PC-3 (cell line): ENCODE measurements at regions not wholly inside any gene's neighbourhood (a gene's known extent, or its start where the extent isn't known, plus 50 kb on each side); places are given as distances from the start of the nearest gene placed in this dataset.
"Not testable (repeated sequence)": the region's sequence is repeated elsewhere in the genome, so short reads cannot be mapped to it uniquely, and the experiment has no call there.

ENCODE experiments used
- ATAC-seq: fragments of 200-7000 bp; cut with Tn5 transposase; 2 replicates; pipeline ENCODE4 v1.9.1; 2020; ENCODE audit warnings: mild to moderate bottlenecking, moderate library complexity
- BruUV-seq: library from RNA; stranded (reverse); fragments of 400-500 nt; replicated peaks from 2 replicates; lab custom pipeline; 2021; lab: Mats Ljungman, UMichigan
- CTCF ChIA-PET: fragments of 300-600 bp; sonication (Branson Sonifier 250); formaldehyde crosslinking; loops from one replicate; lab custom pipeline; 2022; ENCODE audit warnings: antibody characterized with exemption; lab: Charles Lee
- POLR2A ChIA-PET: fragments of 300-600 bp; sonication (Branson Sonifier 250); formaldehyde crosslinking; loops from one replicate; lab custom pipeline; 2022; ENCODE audit warnings: antibody characterized with exemption; ENCODE audit not compliant: unreplicated experiment; lab: Charles Lee
- DNase-seq: peaks from one replicate; pipeline ENCODE4 v3.0.0-alpha.2; 2015
- H2AFZ ChIP-seq: fragments of 300-600 bp; sonication (generic); 2 replicates; pipeline ENCODE4 v1.6.0; 2016; ENCODE audit warnings: antibody characterized with exemption, low read length
- H3F3A ChIP-seq: fragments of 300-600 bp; sonication (generic); one replicate; pipeline ENCODE4 v1.6.0; 2017; ENCODE audit warnings: antibody characterized with exemption, low read length, control low read depth, mild to moderate bottlenecking; ENCODE audit not compliant: unreplicated experiment
- H3K27ac ChIP-seq: fragments of 300-600 bp; sonication (generic); 2 replicates; pipeline ENCODE4 v1.5.1; 2016; ENCODE audit warnings: mild to moderate bottlenecking, low read length
- H3K27me3 ChIP-seq: fragments of 300-600 bp; sonication (generic); 2 replicates; pipeline ENCODE4 v1.6.1; 2016; ENCODE audit warnings: low read length, mixed read lengths
- H3K36me3 ChIP-seq: fragments of 300-600 bp; sonication (generic); 2 replicates; pipeline ENCODE4 v1.6.1; 2016; ENCODE audit warnings: low read depth, mixed run types, low read length, mixed read lengths
- H3K4me1 ChIP-seq: fragments of 300-600 bp; sonication (generic); 2 replicates; pipeline ENCODE4 v1.5.1; 2016; ENCODE audit warnings: low read length; ENCODE audit not compliant: insufficient read depth
- H3K4me2 ChIP-seq: fragments of 300-600 bp; sonication (generic); 2 replicates; pipeline ENCODE4 v1.6.0; 2016; ENCODE audit warnings: low read length
- H3K4me3 ChIP-seq: fragments of 300-600 bp; sonication (generic); 2 replicates; pipeline ENCODE4 v1.5.1; 2016; ENCODE audit warnings: mild to moderate bottlenecking, low read length, mixed read lengths
- H3K79me2 ChIP-seq: fragments of 300-600 bp; sonication (generic); 2 replicates; pipeline ENCODE4 v1.6.1; 2017; ENCODE audit warnings: low read length, mixed read lengths
- H3K9ac ChIP-seq: fragments of 300-600 bp; sonication (generic); 2 replicates; pipeline ENCODE4 v1.6.0; 2016; ENCODE audit warnings: mild to moderate bottlenecking, low read length
- H3K9me2 ChIP-seq: fragments of 300-600 bp; sonication (generic); replicated peaks from 2 replicates; pipeline ENCODE4 v1.6.1; 2016; ENCODE audit warnings: mixed run types, low read length, mixed read lengths
- H3K9me3 ChIP-seq: fragments of 300-600 bp; sonication (generic); 2 replicates; pipeline ENCODE4 v1.6.1; 2016; ENCODE audit warnings: low read length, mixed read lengths
- H4K20me1 ChIP-seq: fragments of 300-600 bp; sonication (generic); 2 replicates; pipeline ENCODE4 v1.6.1; 2016; ENCODE audit warnings: low read length, mixed read lengths
- CTCF ChIP-seq: fragments of 300-600 bp; sonication (generic); conservative IDR thresholded peaks from 2 replicates; pipeline ENCODE4 v1.5.1; 2017; ENCODE audit warnings: antibody characterized with exemption, low read depth, mild to moderate bottlenecking, low read length
- EZH2 ChIP-seq: fragments of 300-600 bp; sonication (generic); IDR thresholded peaks from one replicate; pipeline ENCODE4 v1.6.1; 2017; ENCODE audit warnings: antibody characterized with exemption, mild to moderate bottlenecking, low read length; ENCODE audit not compliant: unreplicated experiment
- EZH2phosphoT487 ChIP-seq: fragments of 300-600 bp; sonication (generic); IDR thresholded peaks from 2 replicates; pipeline ENCODE4 v1.6.1; 2018; ENCODE audit warnings: mild to moderate bottlenecking, antibody characterized with exemption, low read length, borderline replicate concordance
- intact Hi-C: fragments of 100-400 bp; cut with micrococcal nuclease; formaldehyde crosslinking; loops from 2 replicates; pipeline ENCODE4 v1.9.0; 2023

GRCh38 chr10:133013463-133013862 lies 71.1 kb upstream of the CFAP46 start:
- H3K27ac ChIP-seq: no peak overlapping the region
- H3K9me3 ChIP-seq: no peaks in the 10 kb centered on the region
- H3K4me1 ChIP-seq: 0 out of 2 replicates have a peak, but pooled peaks cover 6% of the 10 kb centered on the region
- ChIA-PET CTCF (no interaction called here), POLR2A (no interaction called here)
- ATAC-seq (no peak), DNase-seq (no peak)
- H2AFZ ChIP-seq: no peak overlapping the region
- H4K20me1 ChIP-seq: no peaks in the 10 kb centered on the region
- BruUV-seq: no TSS peak
- no peaks in the 10 kb centered on the region for H3K79me2 ChIP-seq
- H3K4me2 ChIP-seq: no peak overlapping the region
- no peaks in the 10 kb centered on the region for H3K9me2 ChIP-seq
- H3K9ac ChIP-seq: no peak overlapping the region
- H3F3A ChIP-seq: no peaks in the 10 kb centered on the region
- no peaks in the 10 kb centered on the region for H3K27me3 ChIP-seq
- TF ChIP-seq CTCF (no peak), EZH2 (no peak), EZH2phosphoT487 (no peak)
- no peaks in the 10 kb centered on the region for H3K36me3 ChIP-seq
- intact Hi-C loops: no loop called here
- no peak overlapping the region for H3K4me3 ChIP-seq

DNA sequence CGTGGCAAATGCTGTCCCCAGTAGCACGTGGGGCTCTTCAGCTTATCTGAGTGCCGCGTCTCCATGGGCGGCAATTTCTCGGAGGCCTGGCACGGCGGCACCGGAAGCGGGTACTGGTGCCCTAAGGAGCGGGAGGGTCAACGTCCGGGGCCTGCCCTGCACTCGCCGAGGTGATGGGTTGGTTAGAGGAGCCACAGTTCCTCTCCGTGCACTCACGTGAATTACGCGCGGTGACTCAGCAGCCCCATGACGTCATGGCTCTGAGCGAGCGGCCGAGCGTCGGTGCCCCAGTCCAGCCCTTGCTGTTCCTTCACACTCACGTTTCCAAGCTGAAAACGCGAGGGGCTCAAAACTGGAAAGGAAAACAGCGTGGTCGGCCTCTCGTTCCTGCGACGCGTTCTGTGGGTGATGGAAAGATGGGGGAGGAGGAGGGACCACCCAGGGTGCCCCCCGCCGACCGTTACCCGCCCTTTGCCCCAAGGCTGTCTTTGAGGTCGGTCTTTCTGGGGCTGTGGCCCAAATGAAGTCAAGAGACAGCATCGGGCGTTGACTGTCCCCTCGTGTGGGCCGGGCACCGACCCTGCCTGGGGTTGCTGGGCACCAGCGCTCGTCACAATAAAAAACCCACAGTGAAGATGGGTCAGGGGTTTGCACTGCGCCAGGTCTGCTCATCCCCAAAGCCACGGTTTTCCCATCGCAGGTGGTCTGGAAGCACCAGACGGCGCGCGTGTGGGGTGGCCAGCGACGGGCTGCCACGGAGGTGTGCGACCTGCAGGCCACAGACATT lies 70.4 kb upstream of the CFAP46 start:
- 0 out of 2 replicates have a peak, but pooled peaks cover 6% of the 10 kb centered on the region for H3K4me1 ChIP-seq
- no TSS peak for BruUV-seq
- ATAC-seq (no peak), DNase-seq (no peak)
- no peaks in the 10 kb centered on the region for H3K79me2 ChIP-seq
- no peaks in the 10 kb centered on the region for H3F3A ChIP-seq
- no peaks in the 10 kb centered on the region for H3K9me3 ChIP-seq
- H2AFZ ChIP-seq: no peak overlapping the region
- no peak for TF ChIP-seq EZH2phosphoT487
- TF ChIP-seq CTCF: no peak
- no peak for TF ChIP-seq EZH2
- H3K9ac ChIP-seq: no peak overlapping the region
- intact Hi-C loops: no loop called here
- CTCF ChIA-PET: no interaction called here
- H3K9me2 ChIP-seq: no peaks in the 10 kb centered on the region
- no peaks in the 10 kb centered on the region for H3K27me3 ChIP-seq
- POLR2A ChIA-PET: no interaction called here
- no peak overlapping the region for H3K4me3 ChIP-seq
- H3K27ac ChIP-seq: no peak overlapping the region
- no peaks in the 10 kb centered on the region for H3K36me3 ChIP-seq
- H3K4me2 ChIP-seq: no peak overlapping the region
- no peaks in the 10 kb centered on the region for H4K20me1 ChIP-seq

DNA sequence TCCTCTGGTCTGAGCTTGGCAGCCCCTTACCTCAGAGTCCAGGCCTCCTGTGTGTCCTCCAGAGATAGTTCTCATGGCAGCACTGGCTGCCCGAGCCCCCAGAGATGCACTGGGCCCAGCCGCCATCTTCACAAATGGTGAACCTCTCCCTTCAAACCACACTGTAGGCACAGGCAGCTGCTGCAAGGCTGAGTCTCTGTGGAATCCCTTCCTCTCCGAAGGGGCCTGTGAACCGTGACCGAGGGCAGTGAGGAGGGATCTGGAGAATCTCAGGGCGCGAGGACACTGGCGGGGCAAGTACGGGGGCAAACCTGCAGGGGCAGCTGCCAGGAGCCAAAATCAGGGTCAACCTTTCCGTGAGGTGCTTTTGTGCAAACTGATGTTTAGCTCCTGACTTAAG lies 69.5 kb upstream of the CFAP46 start:
- POLR2A ChIA-PET: no interaction called here
- BruUV-seq: no TSS peak
- H4K20me1 ChIP-seq: no peaks in the 10 kb centered on the region
- DNase-seq: no peak
- no peak overlapping the region for H3K4me2 ChIP-seq
- no peaks in the 10 kb centered on the region for H3K9me3 ChIP-seq
- intact Hi-C loops: no loop called here
- TF ChIP-seq EZH2 (no peak), EZH2phosphoT487 (no peak)
- no peak overlapping the region for H3K4me3 ChIP-seq
- H3K79me2 ChIP-seq: no peaks in the 10 kb centered on the region
- no peak overlapping the region for H2AFZ ChIP-seq
- no peaks in the 10 kb centered on the region for H3K27me3 ChIP-seq
- CTCF ChIA-PET: no interaction called here
- no peaks in the 10 kb centered on the region for H3K36me3 ChIP-seq
- 0 out of 2 replicates have a peak, but pooled peaks cover 6% of the 10 kb centered on the region for H3K4me1 ChIP-seq
- H3K9me2 ChIP-seq: no peaks in the 10 kb centered on the region
- no peaks in the 10 kb centered on the region for H3F3A ChIP-seq
- no peak overlapping the region for H3K27ac ChIP-seq
- ATAC-seq: no peak
- no peak overlapping the region for H3K9ac ChIP-seq

DNA sequence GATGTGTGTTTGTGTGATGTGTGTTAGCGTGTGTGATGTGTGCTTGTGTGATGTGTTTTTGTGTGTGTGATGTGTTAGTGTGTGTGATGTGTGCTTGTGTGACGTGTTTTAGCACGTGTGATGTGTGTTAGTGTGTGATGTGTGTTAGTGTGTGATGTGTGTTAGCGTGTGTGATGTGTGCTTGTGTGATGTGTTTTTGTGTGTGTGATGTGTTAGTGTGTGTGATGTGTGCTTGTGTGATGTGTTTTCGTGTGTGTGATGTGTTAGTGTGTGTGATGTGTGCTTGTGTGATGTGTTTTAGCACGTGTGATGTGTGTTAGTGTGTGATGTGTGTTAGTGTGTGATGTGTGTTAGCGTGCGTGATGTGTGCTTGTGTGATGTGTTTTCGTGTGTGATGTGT lies 69.0 kb upstream of the CFAP46 start:
- H3K27me3 ChIP-seq, POLR2A ChIA-PET, ATAC-seq, H3K9ac ChIP-seq, intact Hi-C loops, BruUV-seq, H3K4me2 ChIP-seq, H2AFZ ChIP-seq, CTCF ChIA-PET, H3K36me3 ChIP-seq, H3F3A ChIP-seq, H3K9me3 ChIP-seq, DNase-seq, H4K20me1 ChIP-seq, H3K9me2 ChIP-seq, H3K4me1 ChIP-seq, H3K27ac ChIP-seq, H3K79me2 ChIP-seq, H3K4me3 ChIP-seq: not testable (repeated sequence)

- POLR2A ChIA-PET, H3K79me2 ChIP-seq, H3K4me1 ChIP-seq: not testable (repeated sequence)
Measured at GRCh38 chr10:133010843-133011179, 68.4 kb upstream of the CFAP46 start.

More at GRCh38 chr10:133010843-133011179, 68.4 kb upstream of the CFAP46 start:
- H3K9me2 ChIP-seq, H3K27me3 ChIP-seq, H3F3A ChIP-seq, H3K27ac ChIP-seq, H3K9me3 ChIP-seq, H3K9ac ChIP-seq, DNase-seq, ATAC-seq, H3K36me3 ChIP-seq, H3K4me2 ChIP-seq, H3K4me3 ChIP-seq, H4K20me1 ChIP-seq, intact Hi-C loops, BruUV-seq, CTCF ChIA-PET, H2AFZ ChIP-seq: not testable (repeated sequence)
